Progenitor cell of endocrine pancreas (in vitro differentiated cells): ENCODE measurements at regions not wholly inside any gene's neighbourhood (a gene's known extent, or its start where the extent isn't known, plus 50 kb on each side); places are given as distances from the start of the nearest gene placed in this dataset.

ENCODE experiments used
- DNase-seq: peaks from one replicate; pipeline ENCODE4 v3.0.0; 2021; ENCODE audit warnings: low spot score; ENCODE audit not compliant: unreplicated experiment
- H3K27ac Mint-ChIP-seq: 2 replicates; pipeline ENCODE4 v1.8.0; 2021; ENCODE audit warnings: mild to moderate bottlenecking, moderate library complexity, mixed read lengths
- H3K27me3 Mint-ChIP-seq: 2 replicates; pipeline ENCODE4 v1.8.0; 2021; ENCODE audit warnings: mixed read lengths
- H3K36me3 Mint-ChIP-seq: 2 replicates; pipeline ENCODE4 v1.8.0; 2022; ENCODE audit warnings: mixed read lengths; ENCODE audit not compliant: insufficient read depth
- H3K4me1 Mint-ChIP-seq: 2 replicates; pipeline ENCODE4 v1.8.0; 2021; ENCODE audit warnings: low read depth, mixed read lengths
- H3K4me3 Mint-ChIP-seq: 2 replicates; pipeline ENCODE4 v1.8.0; 2021; ENCODE audit warnings: low read depth, mild to moderate bottlenecking, moderate library complexity, mixed read lengths
- H3K9me3 Mint-ChIP-seq: 2 replicates; pipeline ENCODE4 v1.8.0; 2021; ENCODE audit warnings: low read depth, mixed read lengths
- CTCF ChIP-seq: fragments of 200-600 bp; sonication (generic); IDR thresholded peaks from one replicate; pipeline ENCODE4 v1.5.0; 2021; ENCODE audit warnings: antibody characterized with exemption, mild to moderate bottlenecking; ENCODE audit not compliant: unreplicated experiment

- DNase-seq: no peak
- Mint-ChIP-seq H3K9me3 (no peaks in the 10 kb centered on the region), H3K4me3 (no peak overlapping the region), H3K36me3 (no peaks in the 10 kb centered on the region), H3K27ac (no peak overlapping the region), H3K4me1 (peaks cover 2% of the 10 kb centered on the region), H3K27me3 (peaks cover 13% of the 10 kb centered on the region)
- no peak for TF ChIP-seq CTCF
Observed at GRCh38 chr20:23165964-23166363, 79.8 kb upstream of the CD93 start.

GRCh38 chr20:23165307-23165750, 79.2 kb upstream of the CD93 start:
- Mint-ChIP-seq H3K9me3 (no peaks in the 10 kb centered on the region), H3K4me1 (peaks cover 2% of the 10 kb centered on the region), H3K27me3 (peaks cover 15% of the 10 kb centered on the region), H3K4me3 (no peak overlapping the region), H3K27ac (no peak overlapping the region), H3K36me3 (no peaks in the 10 kb centered on the region)
- no peak for DNase-seq
- TF ChIP-seq CTCF: peak; percentile 20

GRCh38 chr20:23164176-23164601, 78.1 kb upstream of the CD93 start:
- Mint-ChIP-seq H3K36me3 (no peaks in the 10 kb centered on the region), H3K9me3 (no peaks in the 10 kb centered on the region), H3K4me3 (no peak overlapping the region), H3K27me3 (peaks cover 19% of the 10 kb centered on the region), H3K27ac (no peak overlapping the region), H3K4me1 (peaks cover 5% of the 10 kb centered on the region)
- no peak for DNase-seq
- no peak for TF ChIP-seq CTCF

- H3K27ac Mint-ChIP-seq: no peak overlapping the region
- no peak for DNase-seq
Observed at GRCh38 chr20:23163562-23163961, 77.4 kb upstream of the CD93 start.

DNA sequence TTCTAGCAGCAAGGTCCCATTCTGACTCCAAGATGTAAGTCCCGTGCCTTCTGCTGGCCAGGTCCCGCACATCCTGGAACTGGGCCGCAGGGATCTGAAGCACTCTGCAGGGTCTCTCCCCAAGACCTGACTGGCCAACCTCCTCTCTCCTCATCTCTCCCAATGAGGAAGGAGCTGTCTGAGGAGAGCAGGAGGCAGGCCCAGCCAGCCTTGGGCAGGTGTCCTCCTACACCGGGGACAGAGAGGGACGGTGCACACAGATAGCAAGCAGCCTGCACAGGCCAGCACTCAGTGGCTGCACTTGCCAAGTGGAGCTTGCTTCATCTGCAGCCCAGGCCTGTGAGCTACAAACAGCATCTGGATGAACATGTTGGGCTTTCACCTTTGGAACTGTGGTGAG, 76.8 kb upstream of the CD93 start:
- Mint-ChIP-seq H3K4me1 (peaks cover 5% of the 10 kb centered on the region), H3K9me3 (no peaks in the 10 kb centered on the region), H3K27ac (no peak overlapping the region), H3K36me3 (no peaks in the 10 kb centered on the region), H3K4me3 (no peak overlapping the region), H3K27me3 (peaks cover 25% of the 10 kb centered on the region)
- no peak for TF ChIP-seq CTCF
- no peak for DNase-seq

More at GRCh38 chr20:23163562-23163961, 77.4 kb upstream of the CD93 start:
- no peaks in the 10 kb centered on the region for H3K9me3 Mint-ChIP-seq
- TF ChIP-seq CTCF: no peak
- no peak overlapping the region for H3K4me3 Mint-ChIP-seq
- peaks cover 5% of the 10 kb centered on the region for H3K4me1 Mint-ChIP-seq
- H3K27me3 Mint-ChIP-seq: peaks cover 19% of the 10 kb centered on the region
- no peaks in the 10 kb centered on the region for H3K36me3 Mint-ChIP-seq
